ENCODE measurements at regions not wholly inside any gene's neighbourhood (a gene's known extent, or its start where the extent isn't known, plus 50 kb on each side); places are given as distances from the start of the nearest gene placed in this dataset.

DNA sequence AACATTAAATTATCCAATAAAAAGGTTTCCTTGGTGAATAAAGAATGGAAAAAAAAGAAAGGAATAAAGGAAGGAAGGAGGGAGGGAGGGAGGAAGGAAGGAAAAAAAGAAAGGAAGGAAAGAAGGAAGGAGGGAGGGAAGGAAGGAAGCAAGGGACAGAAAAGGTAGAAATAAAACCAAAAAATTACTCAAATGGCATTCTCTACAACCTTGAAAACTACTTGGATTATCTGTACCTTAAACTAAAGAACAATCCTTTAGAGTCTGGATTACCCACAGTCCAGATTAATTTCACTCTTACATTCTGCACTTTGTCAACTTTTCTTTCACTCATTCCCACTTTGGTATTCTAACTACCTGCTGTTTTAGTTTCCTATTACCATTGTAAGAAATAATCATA, 361.8 kb upstream of the ADGRB3 start:
- Histone ChIP-seq H2AFZ (no peak overlapping the region), H3K27ac (no peak overlapping the region), H3K9me2 (replicated peaks; ENCODE audit: insufficient read depth) (no peaks in the 10 kb centered on the region), H3K9me3 (ENCODE audit: low read depth) (no peaks in the 10 kb centered on the region), H3K79me2 (no peaks in the 10 kb centered on the region), H3K27me3 (no peaks in the 10 kb centered on the region), H3K36me3 (replicated peaks; ENCODE audit: insufficient read depth, low read depth) (no peaks in the 10 kb centered on the region), H3K4me3 (no peak overlapping the region), H3K4me2 (no peak overlapping the region), H3K4me1 (ENCODE audit: insufficient read depth) (no peaks in the 10 kb centered on the region), H4K20me1 (ENCODE audit: insufficient read depth, poor library complexity, severe bottlenecking) (no peaks in the 10 kb centered on the region)
- DNase-seq (ENCODE audit: low spot score) = no peak
- TF ChIP-seq EZH2 (IDR thresholded peaks at IDR 0.05; ENCODE audit: borderline replicate concordance) (no peak), CTCF (IDR thresholded peaks at IDR 0.05; ENCODE audit: poor library complexity) (no peak), EZH2phosphoT487 (IDR thresholded peaks at IDR 0.05; ENCODE audit: low read depth, severe bottlenecking, unreplicated experiment) (no peak)

- Histone ChIP-seq H3K79me2 (no peaks in the 10 kb centered on the region), H3K4me3 (no peak overlapping the region), H3K27ac (no peak overlapping the region), H3K9me3 (ENCODE audit: low read depth) (no peaks in the 10 kb centered on the region), H3K27me3 (no peaks in the 10 kb centered on the region), H2AFZ (no peak overlapping the region), H3K36me3 (replicated peaks; ENCODE audit: insufficient read depth, low read depth) (no peaks in the 10 kb centered on the region), H3K4me1 (ENCODE audit: insufficient read depth) (no peaks in the 10 kb centered on the region), H3K9me2 (replicated peaks; ENCODE audit: insufficient read depth) (no peaks in the 10 kb centered on the region), H4K20me1 (ENCODE audit: insufficient read depth, poor library complexity, severe bottlenecking) (no peaks in the 10 kb centered on the region), H3K4me2 (no peak overlapping the region)
- WGBS (ENCODE audit: low lambda C conversion rate, missing lambda C conversion rate) = 74% methylated on average over 2 of the region's 2 CpGs
- no peak for DNase-seq (ENCODE audit: low spot score)
- TF ChIP-seq EZH2phosphoT487 (IDR thresholded peaks at IDR 0.05; ENCODE audit: low read depth, severe bottlenecking, unreplicated experiment) (no peak), EZH2 (IDR thresholded peaks at IDR 0.05; ENCODE audit: borderline replicate concordance) (no peak), CTCF (IDR thresholded peaks at IDR 0.05; ENCODE audit: poor library complexity) (no peak)
Observed at GRCh38 chr6:68256391-68256790, 378.7 kb upstream of the ADGRB3 start.

GRCh38 chr6:68252632-68253031, 382.4 kb upstream of the ADGRB3 start:
- Histone ChIP-seq H3K79me2 (no peaks in the 10 kb centered on the region), H3K4me2 (no peak overlapping the region), H3K4me3 (no peak overlapping the region), H3K9me3 (ENCODE audit: low read depth) (no peaks in the 10 kb centered on the region), H4K20me1 (ENCODE audit: insufficient read depth, poor library complexity, severe bottlenecking) (no peaks in the 10 kb centered on the region), H3K9me2 (replicated peaks; ENCODE audit: insufficient read depth) (no peaks in the 10 kb centered on the region), H3K36me3 (replicated peaks; ENCODE audit: insufficient read depth, low read depth) (no peaks in the 10 kb centered on the region), H3K27me3 (no peaks in the 10 kb centered on the region), H3K27ac (no peak overlapping the region), H2AFZ (no peak overlapping the region), H3K4me1 (ENCODE audit: insufficient read depth) (no peaks in the 10 kb centered on the region)
- no peak for TF ChIP-seq CTCF (IDR thresholded peaks at IDR 0.05; ENCODE audit: poor library complexity)
- no peak for TF ChIP-seq EZH2phosphoT487 (IDR thresholded peaks at IDR 0.05; ENCODE audit: low read depth, severe bottlenecking, unreplicated experiment)
- no peak for DNase-seq (ENCODE audit: low spot score)
- WGBS (ENCODE audit: low lambda C conversion rate, missing lambda C conversion rate) = 97% methylated on average over 2 of the region's 2 CpGs

GRCh38 chr6:68247782-68248181, 387.3 kb upstream of the ADGRB3 start:
- H4K20me1 ChIP-seq (ENCODE audit: insufficient read depth, poor library complexity, severe bottlenecking) = no peaks in the 10 kb centered on the region
- no peaks in the 10 kb centered on the region for H3K27me3 ChIP-seq
- no peaks in the 10 kb centered on the region for H3K79me2 ChIP-seq
- no peaks in the 10 kb centered on the region for H3K9me3 ChIP-seq (ENCODE audit: low read depth)
- H3K9me2 ChIP-seq (replicated peaks; ENCODE audit: insufficient read depth) = no peaks in the 10 kb centered on the region
- H2AFZ ChIP-seq = no peak overlapping the region
- DNase-seq (ENCODE audit: low spot score) = no peak
- H3K4me2 ChIP-seq = no peak overlapping the region
- 94% methylated on average over 4 of the region's 4 CpGs for WGBS (ENCODE audit: low lambda C conversion rate, missing lambda C conversion rate)
- no peaks in the 10 kb centered on the region for H3K4me1 ChIP-seq (ENCODE audit: insufficient read depth)
- H3K4me3 ChIP-seq = no peak overlapping the region
- no peaks in the 10 kb centered on the region for H3K36me3 ChIP-seq (replicated peaks; ENCODE audit: insufficient read depth, low read depth)
- H3K27ac ChIP-seq = no peak overlapping the region
- TF ChIP-seq EZH2 (IDR thresholded peaks at IDR 0.05; ENCODE audit: borderline replicate concordance) (no peak), CTCF (IDR thresholded peaks at IDR 0.05; ENCODE audit: poor library complexity) (no peak), EZH2phosphoT487 (IDR thresholded peaks at IDR 0.05; ENCODE audit: low read depth, severe bottlenecking, unreplicated experiment) (no peak)

Data from hepatocyte (in vitro differentiated cells).